ENCODE measurements at regions not wholly inside any gene's neighbourhood (a gene's known extent, or its start where the extent isn't known, plus 50 kb on each side); places are given as distances from the start of the nearest gene placed in this dataset.

DNA sequence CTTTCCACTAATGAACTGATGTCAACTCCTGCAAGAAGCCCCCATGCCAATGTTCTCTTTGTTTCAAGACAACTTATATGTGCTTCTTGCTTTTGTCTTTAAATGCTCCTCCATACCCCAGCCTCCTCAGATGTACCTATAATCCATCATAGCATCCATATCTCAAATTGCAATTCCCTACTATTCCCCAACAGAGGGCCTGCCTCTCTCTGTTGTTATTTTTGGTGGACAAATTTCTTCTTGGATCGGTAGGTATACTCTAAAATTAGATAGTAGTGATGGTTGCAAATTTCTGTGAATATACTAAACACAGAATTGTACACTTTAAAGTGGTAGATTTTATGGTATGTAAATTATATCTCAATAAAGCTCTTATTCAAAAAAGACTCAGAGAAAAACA, 820.1 kb downstream of the METTL4 start:
- TF ChIP-seq EP300 (IDR thresholded peaks at IDR 0.05; ENCODE audit: borderline replicate concordance in 1 of 2, low read depth in 1 of 2, low read length in 1 of 2), result no peak
- TF ChIP-seq RAD21 (IDR thresholded peaks at IDR 0.05; ENCODE audit: low read length), result no peak
- TF ChIP-seq POLR2AphosphoS5 (IDR thresholded peaks at IDR 0.05; ENCODE audit: low read depth, low read length), result no peak
- no peak for TF ChIP-seq EZH2phosphoT487 (IDR thresholded peaks at IDR 0.05; ENCODE audit: borderline replicate concordance, low read depth)

Measured in SK-N-SH (cell line).